OCI-LY3 (cell line): ENCODE measurements at regions not wholly inside any gene's neighbourhood (a gene's known extent, or its start where the extent isn't known, plus 50 kb on each side); places are given as distances from the start of the nearest gene placed in this dataset.

Experiments used
- H2AFZ ChIP-seq: fragments of 200-600, 300-600 bp; shearing (Covaris generic); 2 replicates; pipeline ENCODE4 v1.6.0; 2014; ENCODE audit warnings: antibody characterized with exemption, low read depth, low read length
- H3K27ac ChIP-seq: fragments of 200-600, 300-600 bp; sonication (generic); 2 replicates; pipeline ENCODE4 v1.5.1; 2014; ENCODE audit warnings: mild to moderate bottlenecking, low read length, moderate library complexity, mixed read lengths
- H3K27me3 ChIP-seq: fragments of 200-600, 300-600 bp; sonication (generic); 2 replicates; pipeline ENCODE4 v1.6.1; 2014; ENCODE audit warnings: low read depth, low read length, mixed read lengths
- H3K36me3 ChIP-seq: fragments of 200-600, 300-600 bp; sonication (generic); replicated peaks from 2 replicates; pipeline ENCODE3; 2014; ENCODE audit warnings: low read depth, low read length, mixed read lengths
- H3K4me1 ChIP-seq: fragments of 300-600, 200-600 bp; sonication (generic); 2 replicates; pipeline ENCODE4 v1.6.1; 2014; ENCODE audit warnings: low read length, mixed read lengths
- H3K4me2 ChIP-seq: fragments of 200-600, 300-600 bp; sonication (generic); 2 replicates; pipeline ENCODE4 v1.6.1; 2014; ENCODE audit warnings: low read length, mixed read lengths
- H3K4me3 ChIP-seq: fragments of 300-600, 200-600 bp; sonication (generic); 2 replicates; pipeline ENCODE4 v1.5.1; 2014; ENCODE audit warnings: antibody characterized with exemption, mild to moderate bottlenecking, low read length, moderate library complexity
- H3K79me2 ChIP-seq: fragments of 300-600, 200-600 bp; shearing (Covaris generic); 2 replicates; pipeline ENCODE4 v1.6.1; 2014; ENCODE audit warnings: mild to moderate bottlenecking, low read length, mixed read lengths
- H3K9ac ChIP-seq: fragments of 300-600, 200-600 bp; shearing (Covaris generic); 2 replicates; pipeline ENCODE4 v1.6.0; 2014; ENCODE audit warnings: mild to moderate bottlenecking, low read length, moderate library complexity
- H3K9me3 ChIP-seq: fragments of 200-600, 300-600 bp; shearing (Covaris generic); 2 replicates; pipeline ENCODE4 v1.6.1; 2014; ENCODE audit warnings: low read length, mixed read lengths; ENCODE audit not compliant: insufficient read depth
- H4K20me1 ChIP-seq: fragments of 200-600, 300-600 bp; sonication (generic); 2 replicates; pipeline ENCODE4 v1.6.1; 2016; ENCODE audit warnings: low read length, mixed read lengths; ENCODE audit not compliant: insufficient read depth
- CTCF ChIP-seq: fragments of 200-600, 300-600 bp; sonication (generic); IDR thresholded peaks from 2 replicates; pipeline ENCODE4 v1.5.1; 2014; ENCODE audit warnings: antibody characterized with exemption, low read length, low read depth
- EZH2phosphoT487 ChIP-seq: fragments of 200-600 bp; shearing (Covaris generic); IDR thresholded peaks from 2 replicates; pipeline ENCODE4 v1.6.1; 2018; ENCODE audit warnings: antibody characterized with exemption, mixed run types, low read depth

DNA sequence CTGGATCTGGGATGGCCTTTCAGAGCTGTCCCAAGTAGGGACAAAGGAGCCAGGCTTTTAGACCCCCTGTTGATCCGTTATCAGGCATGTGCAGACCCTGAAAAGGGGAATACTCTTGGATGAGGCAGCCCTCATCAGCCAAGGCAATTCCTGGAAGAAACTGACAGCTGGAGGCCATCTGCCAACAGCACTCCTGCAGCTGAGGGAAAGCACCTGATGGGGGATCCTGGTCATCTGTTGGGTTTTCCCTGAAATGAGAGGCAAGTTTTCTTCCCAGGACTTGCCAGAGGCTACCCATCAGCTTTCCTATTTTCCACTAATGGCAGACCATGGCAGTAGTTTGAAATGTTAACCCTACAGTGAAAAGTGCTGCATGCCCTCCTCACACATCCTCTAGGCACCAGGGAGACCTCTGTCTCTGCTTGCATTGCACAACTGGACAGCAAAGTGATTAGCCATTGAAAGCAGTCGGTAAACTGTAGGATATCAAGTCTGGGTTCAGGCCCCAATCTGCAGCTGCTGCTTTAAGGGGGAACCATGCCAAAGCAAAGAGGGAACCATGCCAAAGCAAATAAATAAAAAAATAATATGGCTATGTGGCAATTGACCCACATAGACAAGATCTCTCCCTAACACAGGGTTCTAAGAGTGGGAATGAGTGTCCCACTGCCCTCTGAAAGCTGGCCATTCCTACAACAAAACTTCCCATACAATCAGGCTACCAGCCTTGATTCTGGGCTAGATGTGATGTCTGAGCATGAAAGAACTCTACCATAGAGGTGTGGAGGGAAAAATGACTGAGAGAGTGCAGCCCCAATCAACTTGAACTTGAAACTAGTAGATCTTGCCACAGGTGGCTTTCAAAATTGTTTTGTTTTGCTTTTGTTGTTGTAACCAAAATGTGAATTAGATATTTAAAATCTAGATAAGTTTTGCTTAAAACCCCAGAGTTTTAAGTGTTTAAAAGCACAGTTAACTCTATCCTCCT, 232.0 kb upstream of the STT3B start:
- no peaks in the 10 kb centered on the region for H3K9me3 ChIP-seq
- peaks cover 3% of the 10 kb centered on the region for H3K36me3 ChIP-seq
- H3K79me2 ChIP-seq = no peaks in the 10 kb centered on the region
- no peak overlapping the region for H3K9ac ChIP-seq
- H3K4me3 ChIP-seq = no peak overlapping the region
- H2AFZ ChIP-seq = no peak overlapping the region
- H4K20me1 ChIP-seq = no peaks in the 10 kb centered on the region
- no peaks in the 10 kb centered on the region for H3K4me1 ChIP-seq
- H3K4me2 ChIP-seq = no peak overlapping the region
- H3K27me3 ChIP-seq = no peaks in the 10 kb centered on the region
- H3K27ac ChIP-seq = no peak overlapping the region
- no peak for TF ChIP-seq CTCF
- no peak for TF ChIP-seq EZH2phosphoT487

DNA sequence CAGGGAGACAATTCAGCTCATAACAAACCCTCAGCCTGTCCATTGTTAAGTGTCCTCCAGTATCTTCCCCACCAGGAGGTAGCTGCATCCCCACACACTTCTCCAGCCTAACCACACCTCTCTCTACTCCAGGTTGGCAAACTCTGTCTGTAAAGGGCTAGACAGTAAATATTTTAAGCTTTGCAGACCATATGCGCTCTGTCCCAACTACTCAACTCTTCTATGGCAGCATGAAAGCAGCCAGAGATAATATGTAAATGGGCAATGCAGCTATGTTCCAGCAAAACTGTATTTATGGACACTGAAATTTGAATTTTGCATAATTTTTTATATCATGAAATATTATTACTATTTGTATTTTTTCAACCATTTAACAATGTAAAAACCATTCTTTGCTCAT, 230.4 kb upstream of the STT3B start:
- Histone ChIP-seq H3K27me3 (no peaks in the 10 kb centered on the region), H4K20me1 (no peaks in the 10 kb centered on the region), H3K27ac (no peak overlapping the region), H3K4me3 (no peak overlapping the region), H3K9me3 (no peaks in the 10 kb centered on the region), H3K9ac (no peak overlapping the region), H3K4me1 (no peaks in the 10 kb centered on the region), H3K4me2 (no peak overlapping the region), H3K36me3 (peaks cover 3% of the 10 kb centered on the region), H3K79me2 (no peaks in the 10 kb centered on the region), H2AFZ (no peak overlapping the region)
- TF ChIP-seq EZH2phosphoT487 (no peak), CTCF (no peak)

DNA sequence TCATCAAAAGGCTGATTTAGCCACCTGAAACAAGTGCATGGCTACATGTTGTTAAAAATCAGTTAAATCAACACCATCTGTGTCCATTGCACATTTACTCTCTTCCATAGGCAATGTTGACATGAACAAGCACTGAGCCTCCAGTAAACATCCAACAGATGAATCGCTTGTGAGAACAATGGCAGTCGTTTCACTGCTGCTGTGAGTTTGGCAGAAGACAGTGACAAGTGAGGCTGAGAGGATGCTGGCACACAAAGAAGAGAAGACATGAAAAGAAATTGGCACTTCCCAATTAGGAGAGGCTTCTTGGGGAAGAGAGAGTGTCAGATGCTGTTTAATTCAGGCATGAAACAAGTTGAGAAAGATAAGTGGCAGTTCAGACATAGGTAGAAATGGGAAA, 227.4 kb upstream of the STT3B start:
- no peak overlapping the region for H3K9ac ChIP-seq
- H3K4me2 ChIP-seq = no peak overlapping the region
- H3K4me1 ChIP-seq = no peaks in the 10 kb centered on the region
- no peak overlapping the region for H2AFZ ChIP-seq
- no peaks in the 10 kb centered on the region for H3K27me3 ChIP-seq
- no peaks in the 10 kb centered on the region for H3K36me3 ChIP-seq
- no peaks in the 10 kb centered on the region for H3K9me3 ChIP-seq
- no peak for TF ChIP-seq EZH2phosphoT487
- no peak for TF ChIP-seq CTCF
- H3K4me3 ChIP-seq = no peak overlapping the region
- no peaks in the 10 kb centered on the region for H4K20me1 ChIP-seq
- H3K79me2 ChIP-seq = no peaks in the 10 kb centered on the region
- no peak overlapping the region for H3K27ac ChIP-seq

DNA sequence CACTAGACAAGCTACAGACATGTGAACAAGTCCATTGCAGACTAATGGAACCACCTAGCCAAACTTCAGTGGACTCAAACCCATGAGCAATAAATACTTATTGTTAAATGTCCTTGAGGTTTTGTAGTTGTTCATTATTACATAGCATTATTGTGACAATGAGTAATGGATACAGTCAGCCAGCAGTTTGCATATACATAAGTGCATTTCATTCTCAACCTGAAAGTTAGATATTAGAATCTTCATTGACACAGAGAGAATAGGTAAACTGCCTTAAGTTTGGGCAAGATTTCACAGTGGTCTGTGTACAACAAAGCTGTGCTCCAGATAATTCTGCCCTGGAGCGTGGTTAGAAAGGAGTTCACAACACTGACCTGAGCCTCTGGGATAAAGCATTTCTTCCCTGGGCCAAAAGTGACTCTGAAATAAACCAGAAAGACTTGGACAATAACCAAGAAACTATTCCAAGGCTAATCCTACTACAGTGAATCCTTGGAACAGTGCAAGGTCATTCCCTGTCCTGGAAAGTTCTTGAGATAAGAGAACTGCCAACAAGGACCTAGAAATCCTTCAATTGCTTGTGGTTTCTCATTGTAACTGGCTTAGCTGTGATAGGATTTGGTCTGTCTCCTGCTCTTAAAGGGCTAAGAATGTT, 225.5 kb upstream of the STT3B start:
- H4K20me1 ChIP-seq = no peaks in the 10 kb centered on the region
- H3K9ac ChIP-seq = no peak overlapping the region
- H3K36me3 ChIP-seq = no peaks in the 10 kb centered on the region
- no peak overlapping the region for H3K4me2 ChIP-seq
- no peak for TF ChIP-seq EZH2phosphoT487
- no peak for TF ChIP-seq CTCF
- no peak overlapping the region for H3K4me3 ChIP-seq
- H3K4me1 ChIP-seq = no peaks in the 10 kb centered on the region
- H3K27me3 ChIP-seq = no peaks in the 10 kb centered on the region
- no peak overlapping the region for H3K27ac ChIP-seq
- no peaks in the 10 kb centered on the region for H3K79me2 ChIP-seq
- H3K9me3 ChIP-seq = no peaks in the 10 kb centered on the region
- no peak overlapping the region for H2AFZ ChIP-seq
